ACC112 (cell line): ENCODE measurements at regions not wholly inside any gene's neighbourhood (a gene's known extent, or its start where the extent isn't known, plus 50 kb on each side); places are given as distances from the start of the nearest gene placed in this dataset.

ENCODE experiments used
- H2AFZ ChIP-seq: fragments of 200-600 bp; sonication (generic); one replicate; pipeline ENCODE4 v1.6.0; 2017; ENCODE audit warnings: antibody characterized with exemption, low read length; ENCODE audit not compliant: unreplicated experiment
- H3K27ac ChIP-seq: fragments of 200-600 bp; sonication (generic); 2 replicates; pipeline ENCODE4 v1.5.1; 2014; ENCODE audit warnings: low read depth, mild to moderate bottlenecking, antibody characterized with exemption, low read length, moderate library complexity
- H3K27me3 ChIP-seq: fragments of 200-600 bp; sonication (generic); 2 replicates; pipeline ENCODE4 v1.6.1; 2014; ENCODE audit warnings: mild to moderate bottlenecking, antibody characterized with exemption, low read length, moderate library complexity, mixed read lengths; ENCODE audit not compliant: insufficient read depth
- H3K36me3 ChIP-seq: fragments of 200-600 bp; sonication (generic); 2 replicates; pipeline ENCODE4 v1.6.1; 2016; ENCODE audit warnings: mild to moderate bottlenecking, antibody characterized with exemption, low read length, moderate library complexity, mixed read lengths; ENCODE audit not compliant: insufficient read depth
- H3K4me1 ChIP-seq: fragments of 200-600 bp; sonication (generic); one replicate; pipeline ENCODE4 v1.6.1; 2016; ENCODE audit warnings: low read length, mixed read lengths; ENCODE audit not compliant: insufficient read depth, unreplicated experiment, control insufficient read depth
- H3K4me3 ChIP-seq: fragments of 200-600 bp; sonication (generic); 2 replicates; pipeline ENCODE4 v1.5.1; 2014; ENCODE audit warnings: mild to moderate bottlenecking, low read depth, low read length
- H3K79me2 ChIP-seq: fragments of 200-600 bp; sonication (generic); one replicate; pipeline ENCODE4 v1.6.0; 2016; ENCODE audit warnings: low read length; ENCODE audit not compliant: control insufficient read depth, unreplicated experiment, insufficient read depth

DNA sequence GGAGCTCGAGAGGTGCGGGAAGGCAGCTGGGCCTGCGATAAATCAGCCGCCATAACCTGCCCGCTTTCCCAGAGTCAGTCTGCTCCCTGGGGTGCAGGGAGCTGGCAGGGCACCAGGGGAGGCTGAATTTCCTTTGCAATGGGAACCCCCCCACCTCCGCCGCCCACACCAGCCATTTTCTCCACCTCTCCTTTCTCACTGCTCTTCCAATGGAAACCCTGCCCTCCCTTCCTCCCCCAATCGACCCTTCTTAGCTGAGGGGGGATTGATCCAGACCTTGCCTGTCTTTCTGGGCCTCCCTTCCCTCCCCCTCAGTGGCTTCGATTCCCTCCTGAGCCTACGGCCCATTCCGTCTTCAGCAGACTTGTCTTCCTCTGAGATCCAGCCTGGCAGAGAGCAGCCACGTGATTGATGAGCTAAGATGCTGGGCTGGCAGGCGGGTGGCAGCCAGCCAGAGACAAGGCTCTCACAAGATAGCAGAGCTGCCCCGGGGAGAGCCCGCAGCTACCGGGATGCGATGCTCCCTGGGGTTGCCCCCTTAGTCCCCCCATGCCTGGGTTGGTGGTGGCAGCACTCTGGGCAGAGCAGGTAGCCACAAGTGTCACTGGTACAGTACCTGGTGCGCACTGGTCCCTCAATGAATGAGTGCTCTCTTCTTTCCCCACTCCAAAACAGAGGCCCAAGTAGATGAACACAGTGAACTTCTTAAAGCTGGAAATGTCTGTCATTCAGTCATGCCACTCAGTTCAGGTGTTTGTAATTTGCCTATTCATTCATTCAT lies 53.7 kb upstream of the FABP6 start:
- H3K27me3 ChIP-seq = no peaks in the 10 kb centered on the region
- 0 out of 2 replicates have a peak overlapping the region, but pooled peaks have one; percentile 17 for H3K4me3 ChIP-seq
- peaks cover 23% of the 10 kb centered on the region for H3K4me1 ChIP-seq
- H3K79me2 ChIP-seq = no peaks in the 10 kb centered on the region
- H3K36me3 ChIP-seq = no peaks in the 10 kb centered on the region
- H2AFZ ChIP-seq = peak overlapping the region; percentile 52
- H3K27ac ChIP-seq = peak overlapping the region; percentile 39; the same call in 1 of the 2 replicates

DNA sequence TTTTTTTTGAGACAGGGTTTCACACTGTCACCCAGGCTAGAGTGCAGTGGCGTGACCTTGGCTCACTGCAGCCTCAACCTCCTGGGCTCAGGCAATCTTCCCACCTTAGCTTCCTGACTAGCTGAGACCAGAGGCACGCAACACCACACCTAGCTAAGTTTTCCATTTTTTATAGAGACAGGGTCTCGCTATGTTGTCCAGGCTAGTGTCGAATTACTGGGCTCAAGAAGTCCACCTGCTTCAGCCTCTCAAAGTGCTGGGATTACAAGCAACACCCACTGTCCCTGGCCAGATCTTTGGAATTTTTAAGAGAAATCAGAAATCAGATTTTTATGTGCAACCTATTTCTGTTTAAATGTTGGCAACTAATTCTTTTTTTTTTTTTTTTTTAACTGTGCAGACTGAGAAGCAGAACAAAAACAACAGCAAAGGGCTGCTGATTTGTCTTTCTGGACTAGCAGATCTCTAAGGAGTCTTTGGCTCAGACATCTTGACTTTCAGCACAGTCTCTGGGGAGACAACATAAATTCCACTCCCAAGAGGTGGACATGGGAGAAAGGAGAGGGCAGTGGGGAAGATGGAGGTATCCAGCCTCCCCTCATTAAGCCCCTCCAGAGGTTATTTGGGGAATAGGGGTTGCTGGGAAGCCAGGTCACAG lies 54.4 kb upstream of the FABP6 start:
- Histone ChIP-seq H3K27me3 (no peaks in the 10 kb centered on the region), H3K79me2 (no peaks in the 10 kb centered on the region), H3K4me1 (peaks cover 27% of the 10 kb centered on the region), H3K27ac (peak overlapping the region; percentile 39; the same call in 1 of the 2 replicates), H2AFZ (peak overlapping the region; percentile 52), H3K36me3 (no peaks in the 10 kb centered on the region), H3K4me3 (no peak overlapping the region)

DNA sequence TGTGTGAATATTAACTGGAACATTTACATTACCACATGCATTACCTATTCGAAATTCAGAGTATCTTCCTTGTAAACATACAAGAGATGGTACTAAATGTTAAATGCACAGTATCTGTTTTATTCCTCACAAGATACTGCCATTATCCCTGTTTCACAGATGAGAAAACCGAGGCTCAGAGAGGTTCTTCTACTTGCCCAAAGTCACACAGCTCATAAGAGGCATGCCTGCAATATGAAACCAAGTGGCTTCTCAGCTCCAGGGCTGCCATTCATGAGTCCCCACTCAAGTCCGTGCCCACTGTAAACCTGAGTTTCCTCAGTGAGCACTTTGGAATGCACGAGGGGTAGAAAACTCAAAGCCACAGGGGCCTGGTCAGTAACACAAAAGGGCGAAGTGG lies 55.0 kb upstream of the FABP6 start:
- no peak overlapping the region for H3K27ac ChIP-seq

DNA sequence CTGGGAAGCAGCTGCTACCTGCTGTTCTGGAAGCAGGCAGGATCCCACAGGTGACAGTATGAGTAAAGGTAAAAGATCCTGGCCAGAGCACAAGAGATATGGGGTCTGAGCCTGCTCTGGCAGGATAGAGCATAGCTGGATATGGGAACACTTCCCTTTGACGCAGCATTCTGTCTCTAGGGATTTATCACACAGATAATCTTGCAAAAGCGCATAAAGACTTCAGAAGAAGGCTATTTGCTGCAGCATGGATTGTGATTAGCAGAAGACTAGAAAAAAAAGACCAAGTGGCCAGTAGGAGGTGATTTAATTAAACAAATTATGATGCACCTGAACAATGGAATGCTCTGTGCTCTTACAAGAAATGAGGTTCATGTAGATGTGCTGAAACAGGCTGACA lies 52.4 kb upstream of the PWWP2A start:
- H3K4me1 ChIP-seq = peaks cover 52% of the 10 kb centered on the region
- H3K27ac ChIP-seq = no peak overlapping the region
- H3K4me3 ChIP-seq = no peak overlapping the region
- no peak overlapping the region for H2AFZ ChIP-seq
- H3K79me2 ChIP-seq = no peaks in the 10 kb centered on the region
- H3K27me3 ChIP-seq = no peaks in the 10 kb centered on the region
- no peaks in the 10 kb centered on the region for H3K36me3 ChIP-seq

More for the DNA sequence above, 55.0 kb upstream of the FABP6 start:
- H3K4me3 ChIP-seq = no peak overlapping the region
- peaks cover 32% of the 10 kb centered on the region for H3K4me1 ChIP-seq
- H3K27me3 ChIP-seq = no peaks in the 10 kb centered on the region
- H3K36me3 ChIP-seq = no peaks in the 10 kb centered on the region
- no peaks in the 10 kb centered on the region for H3K79me2 ChIP-seq
- H2AFZ ChIP-seq = no peak overlapping the region

DNA sequence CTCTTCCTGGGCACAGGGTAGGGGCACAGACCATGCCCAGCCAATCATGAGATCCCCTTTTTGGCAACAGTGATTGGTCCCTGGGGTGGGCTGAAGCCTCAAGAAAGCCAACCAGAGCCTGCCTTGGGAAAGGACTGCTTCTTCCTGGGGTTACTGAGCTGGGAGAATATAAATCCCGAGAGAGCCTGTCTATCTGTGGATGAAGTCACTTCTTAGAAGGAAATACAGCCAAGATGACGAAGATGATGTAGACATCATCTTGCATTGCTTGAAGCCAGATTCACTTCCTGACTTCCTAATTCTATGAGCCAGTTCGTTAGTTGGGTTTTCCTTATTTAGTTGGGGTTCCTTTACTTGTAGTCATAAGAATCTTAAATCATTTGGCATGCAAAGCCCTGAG lies 50.1 kb upstream of the PWWP2A start:
- H3K27me3 ChIP-seq = no peaks in the 10 kb centered on the region
- peak overlapping the region; percentile 91 for H3K27ac ChIP-seq
- H2AFZ ChIP-seq = peak overlapping the region; percentile 55
- H3K4me3 ChIP-seq = peak overlapping the region; percentile 62
- no peaks in the 10 kb centered on the region for H3K79me2 ChIP-seq
- H3K36me3 ChIP-seq = no peaks in the 10 kb centered on the region
- H3K4me1 ChIP-seq = peaks cover 54% of the 10 kb centered on the region
